Fibroblast of mammary gland (primary cell): ENCODE measurements at regions not wholly inside any gene's neighbourhood (a gene's known extent, or its start where the extent isn't known, plus 50 kb on each side); places are given as distances from the start of the nearest gene placed in this dataset.

Source experiments
- DNase-seq: peaks from one replicate; pipeline ENCODE4 v3.0.0-alpha.2; 2010; ENCODE audit warnings: low read depth
- H3K4me3 ChIP-seq: 2 replicates; pipeline ENCODE4 v1.5.1; 2011; ENCODE audit warnings: low read depth, mild to moderate bottlenecking, low read length, moderate library complexity; ENCODE audit not compliant: control insufficient read depth
- TF ChIP-seq, protein P1 (sequence below): conservative IDR thresholded peaks from 2 replicates; pipeline ENCODE4 v1.5.1; 2011; ENCODE audit warnings: low read depth, low read length, inconsistent platforms; ENCODE audit not compliant: control insufficient read depth, insufficient read depth

DNA sequence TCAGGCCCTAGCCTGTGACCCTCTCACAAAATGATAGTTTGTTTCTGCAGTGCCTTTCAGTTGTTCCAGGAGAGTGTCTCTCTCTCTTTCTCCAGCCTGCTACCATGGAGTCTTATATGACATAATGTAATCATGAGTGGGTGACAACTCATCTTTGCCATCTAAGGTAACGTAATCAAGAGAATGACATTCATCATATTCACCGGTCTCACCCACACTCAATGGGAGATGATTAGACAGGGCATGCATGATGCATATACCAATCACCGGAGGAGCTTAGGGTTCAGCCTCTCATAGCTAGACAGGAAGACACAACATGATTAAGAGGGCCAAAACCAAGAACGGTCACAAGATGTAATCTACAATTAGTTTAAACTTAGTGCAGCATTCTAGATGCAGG lies 97.1 kb upstream of the FAM9B start:
- peak; percentile 28 for DNase-seq
- TF ChIP-seq, protein P1, sequence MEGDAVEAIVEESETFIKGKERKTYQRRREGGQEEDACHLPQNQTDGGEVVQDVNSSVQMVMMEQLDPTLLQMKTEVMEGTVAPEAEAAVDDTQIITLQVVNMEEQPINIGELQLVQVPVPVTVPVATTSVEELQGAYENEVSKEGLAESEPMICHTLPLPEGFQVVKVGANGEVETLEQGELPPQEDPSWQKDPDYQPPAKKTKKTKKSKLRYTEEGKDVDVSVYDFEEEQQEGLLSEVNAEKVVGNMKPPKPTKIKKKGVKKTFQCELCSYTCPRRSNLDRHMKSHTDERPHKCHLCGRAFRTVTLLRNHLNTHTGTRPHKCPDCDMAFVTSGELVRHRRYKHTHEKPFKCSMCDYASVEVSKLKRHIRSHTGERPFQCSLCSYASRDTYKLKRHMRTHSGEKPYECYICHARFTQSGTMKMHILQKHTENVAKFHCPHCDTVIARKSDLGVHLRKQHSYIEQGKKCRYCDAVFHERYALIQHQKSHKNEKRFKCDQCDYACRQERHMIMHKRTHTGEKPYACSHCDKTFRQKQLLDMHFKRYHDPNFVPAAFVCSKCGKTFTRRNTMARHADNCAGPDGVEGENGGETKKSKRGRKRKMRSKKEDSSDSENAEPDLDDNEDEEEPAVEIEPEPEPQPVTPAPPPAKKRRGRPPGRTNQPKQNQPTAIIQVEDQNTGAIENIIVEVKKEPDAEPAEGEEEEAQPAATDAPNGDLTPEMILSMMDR = no peak
- H3K4me3 ChIP-seq = no peak overlapping the region

DNA sequence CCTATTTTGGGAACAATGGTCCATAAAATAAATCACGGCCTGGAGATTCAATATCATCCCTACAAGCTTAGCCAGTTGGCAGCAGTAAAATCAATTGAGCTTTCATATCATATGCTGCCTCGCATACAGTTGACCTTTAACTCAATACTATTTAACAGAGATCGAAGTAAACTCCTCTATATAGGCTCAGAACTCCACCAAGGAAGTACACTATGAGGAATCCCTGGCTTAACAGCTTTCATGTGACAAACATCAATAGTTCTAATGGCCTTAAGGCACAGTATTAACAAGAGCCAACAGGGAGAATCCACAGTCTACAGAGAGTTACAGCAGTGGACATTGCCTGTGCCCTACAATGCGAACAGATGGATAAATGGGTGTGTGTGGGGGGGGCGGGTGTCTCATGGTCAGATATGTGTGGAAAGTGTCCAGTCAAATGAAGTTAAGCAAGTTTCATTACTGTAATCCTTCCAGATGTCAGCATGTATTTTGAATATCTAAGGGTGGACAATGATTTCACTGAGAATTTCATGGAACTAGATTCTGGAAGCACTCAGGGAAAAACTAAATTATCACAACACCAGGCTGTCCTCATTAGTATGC lies 98.2 kb upstream of the FAM9B start:
- no peak overlapping the region for H3K4me3 ChIP-seq
- DNase-seq = no peak
- TF ChIP-seq, protein P1 = no peak

DNA sequence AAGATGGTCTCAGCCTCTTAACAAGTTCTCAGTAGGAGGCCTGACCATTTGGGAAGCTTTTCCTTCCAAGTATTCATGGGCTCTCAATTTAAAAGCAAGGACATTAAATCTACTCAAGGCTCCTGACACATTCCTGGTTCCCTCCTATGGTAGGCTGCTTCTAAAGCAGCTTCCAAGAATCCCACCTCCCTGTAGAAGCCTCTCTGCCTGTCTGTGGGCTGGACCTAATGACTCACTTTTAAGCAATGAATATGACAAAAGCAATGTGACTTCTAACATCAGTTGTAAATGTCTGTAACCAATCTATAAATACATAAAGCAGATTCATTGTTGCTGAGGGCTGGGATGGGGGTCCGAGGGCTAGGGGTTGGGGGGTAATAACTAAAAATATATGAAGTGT lies 99.5 kb upstream of the FAM9B start:
- H3K4me3 ChIP-seq = no peak overlapping the region
- TF ChIP-seq, protein P1 = no peak
- peak; percentile 45 for DNase-seq

DNA sequence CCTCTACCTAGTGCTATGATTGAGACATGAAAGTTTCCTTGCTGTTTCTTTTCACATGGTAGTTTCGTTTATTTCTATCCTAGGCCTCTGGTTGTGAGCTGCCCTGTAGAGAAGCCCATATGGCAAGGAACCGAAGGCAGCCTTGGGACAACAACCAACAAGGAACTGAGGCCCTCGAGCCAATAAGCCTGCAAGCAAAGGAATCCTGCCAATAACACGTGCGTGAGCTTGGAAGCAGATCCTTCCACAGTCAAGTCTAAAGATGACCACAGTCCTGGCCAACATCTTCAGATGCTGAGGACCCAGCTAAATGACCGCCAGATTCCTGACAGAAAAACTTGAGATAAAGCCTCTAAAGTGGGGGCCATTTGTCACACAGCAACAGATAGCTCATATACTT lies 100.4 kb upstream of the FAM9B start:
- no peak for DNase-seq
- TF ChIP-seq, protein P1 = no peak
- no peak overlapping the region for H3K4me3 ChIP-seq

DNA sequence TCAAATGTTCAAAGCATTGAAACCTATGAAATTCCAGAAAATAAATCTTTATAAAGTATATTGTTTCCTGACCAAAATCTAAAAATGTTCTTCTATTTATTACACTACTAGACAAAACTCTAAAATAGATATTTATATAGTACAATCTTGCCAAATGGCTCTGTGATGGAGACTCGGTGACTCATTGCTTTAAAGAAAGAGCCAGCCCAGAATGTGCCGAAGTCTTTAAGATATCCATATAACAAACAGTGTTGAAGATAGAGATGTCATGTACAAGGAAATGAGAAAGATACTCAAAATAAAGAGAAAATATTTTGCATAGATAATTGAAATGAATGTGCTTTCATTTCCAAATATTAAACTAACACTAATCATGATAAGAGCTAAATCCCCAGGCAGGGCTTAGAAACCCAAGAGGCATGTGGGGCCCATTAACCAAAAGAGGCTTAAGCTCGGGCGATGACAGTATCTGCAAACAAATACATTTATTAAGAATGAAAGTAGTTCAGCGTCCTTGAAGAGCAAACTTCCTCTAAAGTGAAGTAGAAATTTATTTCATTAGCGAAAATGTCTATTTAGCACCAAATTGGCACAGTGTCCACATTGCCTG lies 102.1 kb upstream of the FAM9B start:
- TF ChIP-seq, protein P1 = no peak
- peak; percentile 33 for DNase-seq
- no peak overlapping the region for H3K4me3 ChIP-seq

DNA sequence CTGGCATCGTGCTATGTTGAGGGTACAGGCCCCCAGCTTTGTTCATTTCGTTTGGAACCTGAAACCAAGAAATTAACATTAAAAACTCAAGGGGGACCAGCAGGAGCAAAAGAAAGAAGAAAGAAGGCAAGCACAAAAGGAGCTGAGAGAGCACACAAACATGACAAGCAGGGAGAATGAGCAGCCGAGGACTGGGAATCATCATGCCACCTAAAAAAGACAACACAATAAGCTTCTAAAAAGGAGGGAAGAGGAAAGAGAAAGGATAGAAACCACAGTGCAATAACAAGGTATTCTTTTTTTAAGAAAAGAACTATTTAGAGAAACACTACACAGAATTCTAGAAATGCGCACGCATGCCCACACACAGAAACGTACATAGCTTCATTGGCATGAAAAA lies 103.2 kb upstream of the FAM9B start:
- no peak for DNase-seq

More for the DNA sequence above, 103.2 kb upstream of the FAM9B start:
- no peak overlapping the region for H3K4me3 ChIP-seq
- TF ChIP-seq, protein P1 = no peak
